Thyroid gland (tissue), 4 donors: ENCODE measurements at regions not wholly inside any gene's neighbourhood (a gene's known extent, or its start where the extent isn't known, plus 50 kb on each side); places are given as distances from the start of the nearest gene placed in this dataset.

Experiments
- DNase-seq, 2 donors: peaks; one replicate each; pipeline ENCODE4 v3.0.0-alpha.2; 2019
- H3K27ac ChIP-seq, 3 donors: fragments of 200-600 bp; sonication (generic); 1 replicate in 2 of 3; 2 replicates in 1 of 3; pipeline ENCODE4 v1.5.1; 2016 to 2019; ENCODE audit warnings: mild to moderate bottlenecking in 1 of 3, moderate library complexity in 1 of 3
- H3K27me3 ChIP-seq: fragments of 200-600 bp; sonication (generic); one replicate; pipeline ENCODE4 v1.5.1; 2019
- H3K36me3 ChIP-seq, 2 donors: fragments of 200-600 bp; sonication (generic); one replicate each; pipeline ENCODE4 v1.5.1; 2016 to 2019
- H3K4me1 ChIP-seq, 2 donors: fragments of 200-600 bp; sonication (generic); one replicate each; pipeline ENCODE4 v1.5.1; 2017 to 2019
- H3K4me3 ChIP-seq, 3 donors: fragments of 200-600 bp; sonication (generic); replicated peaks in 1 of 3; 1 replicate in 2 of 3; 2 replicates in 1 of 3; pipeline ENCODE4 v1.5.1; 2016; ENCODE audit warnings: mild to moderate bottlenecking in 1 of 3
- H3K9me3 ChIP-seq: fragments of 200-600 bp; sonication (generic); one replicate; pipeline ENCODE4 v1.5.1; 2017
- POLR2A ChIP-seq, 2 donors: fragments of 450-650 bp; IDR thresholded peaks; one replicate each; pipeline ENCODE4 v1.6.1; 2017; ENCODE audit warnings: antibody characterized with exemption in 2 of 2, mild to moderate bottlenecking in 2 of 2, moderate library complexity in 1 of 2
- WGBS, 2 donors: methylation state at CpG; one replicate each; pipeline ENCODE4 v1.1.5; 2017; 5-methylcytosine and 5-hydroxymethylcytosine counted together
- intact Hi-C: fragments of 100-400 bp; cut with DNase I; formaldehyde crosslinking; loops from one replicate; pipeline ENCODE4 v1.15.1; 2023
- TF ChIP-seq, protein P1 (sequence below), 6 experiments: fragments of 200-600 bp in 3 of 6; fragments of 450-650 bp in 3 of 6; sonication (generic) in 3 of 6; IDR thresholded peaks; one replicate each; pipeline ENCODE4 v1.5.1; 2016 to 2019; ENCODE audit warnings: antibody characterized with exemption in 6 of 6, mild to moderate bottlenecking in 2 of 6, inconsistent platforms in 1 of 6, moderate library complexity in 1 of 6

DNA sequence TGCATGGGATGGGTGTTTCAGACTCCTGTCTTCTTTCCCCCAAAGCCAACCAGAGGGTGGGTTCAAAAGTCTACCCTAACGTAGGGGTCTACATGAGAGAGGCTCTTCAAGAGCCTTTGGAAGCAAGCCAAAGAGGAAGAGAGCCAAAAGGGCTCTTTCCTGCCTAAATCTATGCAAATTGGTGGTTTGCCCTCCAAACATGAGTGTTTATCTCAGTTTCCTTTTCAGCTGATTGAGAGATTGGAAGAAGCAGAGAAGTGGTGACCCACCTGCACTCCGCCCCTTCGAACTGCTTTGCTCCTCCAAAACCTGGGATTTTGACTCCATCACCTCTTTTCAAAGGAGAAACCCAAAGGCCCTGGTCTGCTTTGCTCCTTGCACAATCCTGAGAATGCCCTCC, 65.4 kb upstream of the MAF start:
- Histone ChIP-seq H3K27me3 (no peaks in the 10 kb centered on the region), H3K36me3 (no peaks in the 10 kb centered on the region), H3K4me1 (no peaks in the 10 kb centered on the region), H3K9me3 (no peaks in the 10 kb centered on the region), H3K4me3 (no peak overlapping the region), H3K27ac (no peak overlapping the region)
- 71 to 76% methylated on average over 3 of the region's 3 CpGs for WGBS, 2 donors
- intact Hi-C loops, result no loop called here
- no peak for DNase-seq
- TF ChIP-seq, protein P1, sequence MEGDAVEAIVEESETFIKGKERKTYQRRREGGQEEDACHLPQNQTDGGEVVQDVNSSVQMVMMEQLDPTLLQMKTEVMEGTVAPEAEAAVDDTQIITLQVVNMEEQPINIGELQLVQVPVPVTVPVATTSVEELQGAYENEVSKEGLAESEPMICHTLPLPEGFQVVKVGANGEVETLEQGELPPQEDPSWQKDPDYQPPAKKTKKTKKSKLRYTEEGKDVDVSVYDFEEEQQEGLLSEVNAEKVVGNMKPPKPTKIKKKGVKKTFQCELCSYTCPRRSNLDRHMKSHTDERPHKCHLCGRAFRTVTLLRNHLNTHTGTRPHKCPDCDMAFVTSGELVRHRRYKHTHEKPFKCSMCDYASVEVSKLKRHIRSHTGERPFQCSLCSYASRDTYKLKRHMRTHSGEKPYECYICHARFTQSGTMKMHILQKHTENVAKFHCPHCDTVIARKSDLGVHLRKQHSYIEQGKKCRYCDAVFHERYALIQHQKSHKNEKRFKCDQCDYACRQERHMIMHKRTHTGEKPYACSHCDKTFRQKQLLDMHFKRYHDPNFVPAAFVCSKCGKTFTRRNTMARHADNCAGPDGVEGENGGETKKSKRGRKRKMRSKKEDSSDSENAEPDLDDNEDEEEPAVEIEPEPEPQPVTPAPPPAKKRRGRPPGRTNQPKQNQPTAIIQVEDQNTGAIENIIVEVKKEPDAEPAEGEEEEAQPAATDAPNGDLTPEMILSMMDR (IDR thresholded peaks at IDR 0.05), result no peak
- no peak for TF ChIP-seq POLR2A (IDR thresholded peaks at IDR 0.05)

DNA sequence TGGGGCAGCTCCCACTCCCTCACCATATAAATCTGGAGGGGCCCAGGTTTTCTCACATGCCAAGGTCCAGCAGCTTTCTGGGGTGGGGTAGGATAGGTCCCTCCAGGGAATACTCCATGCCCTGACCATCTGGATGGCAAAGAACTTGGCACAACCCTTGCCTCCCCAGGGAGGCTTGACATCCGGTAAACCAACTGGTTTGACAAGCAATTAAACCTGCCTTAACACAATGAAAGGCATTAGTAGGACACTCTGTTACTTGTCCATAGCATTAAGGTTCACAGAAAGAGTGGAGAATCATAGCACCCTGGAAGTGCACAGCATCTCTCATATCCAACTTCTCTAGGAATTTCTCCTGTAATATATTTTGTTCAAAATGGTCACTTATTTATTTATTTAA, 63.9 kb upstream of the MAF start:
- Histone ChIP-seq H3K9me3 (no peaks in the 10 kb centered on the region), H3K27ac (no peak overlapping the region), H3K36me3 (no peaks in the 10 kb centered on the region), H3K27me3 (no peaks in the 10 kb centered on the region), H3K4me3 (no peak overlapping the region), H3K4me1 (no peaks in the 10 kb centered on the region)
- DNase-seq, result no peak
- WGBS, 2 donors, result 42 to 44% methylated on average over 1 of the region's 1 CpG
- no peak for TF ChIP-seq POLR2A (IDR thresholded peaks at IDR 0.05)
- TF ChIP-seq, protein P1 (IDR thresholded peaks at IDR 0.05), result no peak
- intact Hi-C loops, result no loop called here

GRCh38 chr16:79662669-79663313, 62.3 kb upstream of the MAF start:
- intact Hi-C loops, result no loop called here
- Histone ChIP-seq H3K36me3 (no peaks in the 10 kb centered on the region), H3K4me1 (no peaks in the 10 kb centered on the region), H3K9me3 (no peaks in the 10 kb centered on the region), H3K4me3 (no peak overlapping the region), H3K27ac (no peak overlapping the region), H3K27me3 (no peaks in the 10 kb centered on the region)
- no peak for DNase-seq
- 90 to 97% methylated on average over 5 of the region's 5 CpGs for WGBS, 2 donors
- TF ChIP-seq POLR2A (IDR thresholded peaks at IDR 0.05), result no peak
- TF ChIP-seq, protein P1 (IDR thresholded peaks at IDR 0.05), result no peak

DNA sequence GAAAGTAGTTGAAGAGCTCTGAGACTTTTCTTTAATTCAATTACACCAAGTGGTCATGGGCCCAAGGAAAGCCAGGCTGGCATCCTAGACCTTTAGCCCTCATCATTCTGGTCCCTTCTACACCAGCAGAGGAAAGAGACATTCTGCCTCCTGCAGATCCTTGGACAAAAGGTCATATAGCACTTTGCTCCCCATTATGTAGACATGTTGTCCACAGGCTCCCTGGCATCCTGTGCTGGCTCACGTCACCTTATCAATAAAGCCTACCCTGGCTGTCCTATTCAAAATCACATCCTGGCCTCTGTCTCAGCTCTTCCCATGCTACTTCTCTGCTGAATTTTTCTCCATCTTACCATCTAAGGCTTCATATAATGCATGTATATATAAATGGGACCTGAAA, 61.6 kb upstream of the MAF start:
- WGBS, 2 donors, result 94 to 100% methylated on average over 1 of the region's 1 CpG
- no peaks in the 10 kb centered on the region for H3K36me3 ChIP-seq
- no peak for DNase-seq
- H3K4me1 ChIP-seq, result peaks cover 0 to 3% of the 10 kb centered on the region in 2 donors
- intact Hi-C loops, result no loop called here
- no peak overlapping the region for H3K27ac ChIP-seq
- no peak overlapping the region for H3K4me3 ChIP-seq
- H3K27me3 ChIP-seq, result no peaks in the 10 kb centered on the region
- TF ChIP-seq, protein P1 (IDR thresholded peaks at IDR 0.05), result no peak
- TF ChIP-seq POLR2A (IDR thresholded peaks at IDR 0.05), result no peak
- no peaks in the 10 kb centered on the region for H3K9me3 ChIP-seq

- H3K36me3 ChIP-seq, result no peaks in the 10 kb centered on the region
- no peak for DNase-seq
- TF ChIP-seq, protein P1 (IDR thresholded peaks at IDR 0.05), result no peak
- H3K27ac ChIP-seq, result no peak overlapping the region
- H3K27me3 ChIP-seq, result no peaks in the 10 kb centered on the region
- peaks cover 0 to 9% of the 10 kb centered on the region in 2 donors for H3K4me1 ChIP-seq
- 81 to 82% methylated on average over 5 of the region's 5 CpGs for WGBS, 2 donors
- intact Hi-C loops, result no loop called here
- H3K4me3 ChIP-seq, result no peak overlapping the region
- no peaks in the 10 kb centered on the region for H3K9me3 ChIP-seq
Observed at GRCh38 chr16:79661578-79661977, 61.0 kb upstream of the MAF start.
